ENCODE measurements at regions not wholly inside any gene's neighbourhood (a gene's known extent, or its start where the extent isn't known, plus 50 kb on each side); places are given as distances from the start of the nearest gene placed in this dataset.
A peak's percentile ranks its signal among the peaks of the same experiment; 100 is the strongest.
"Not testable (repeated sequence)": the region's sequence is repeated elsewhere in the genome, so short reads cannot be mapped to it uniquely, and the experiment has no call there.

DNA sequence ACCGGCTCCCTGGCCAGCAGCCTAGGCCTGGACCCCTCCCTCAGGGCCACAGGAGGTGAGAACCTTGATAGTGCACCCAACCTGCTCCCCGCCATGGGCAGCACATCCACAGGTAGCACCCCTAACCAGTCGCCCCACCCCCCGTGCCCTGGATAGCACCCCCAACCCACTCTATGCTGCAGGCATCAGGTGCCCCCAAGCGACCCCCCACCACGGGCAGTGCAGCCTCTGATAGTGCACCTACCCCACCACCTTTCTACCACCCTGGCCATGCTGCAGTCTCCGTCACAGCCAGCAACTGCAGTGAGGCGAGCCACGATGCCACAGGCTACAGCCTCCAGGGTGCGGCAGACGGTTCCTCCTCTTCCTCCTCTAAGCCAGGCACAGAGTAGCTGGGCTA lies 55.6 kb downstream of the SOWAHC start:
- DNase-seq: no peak

DNA sequence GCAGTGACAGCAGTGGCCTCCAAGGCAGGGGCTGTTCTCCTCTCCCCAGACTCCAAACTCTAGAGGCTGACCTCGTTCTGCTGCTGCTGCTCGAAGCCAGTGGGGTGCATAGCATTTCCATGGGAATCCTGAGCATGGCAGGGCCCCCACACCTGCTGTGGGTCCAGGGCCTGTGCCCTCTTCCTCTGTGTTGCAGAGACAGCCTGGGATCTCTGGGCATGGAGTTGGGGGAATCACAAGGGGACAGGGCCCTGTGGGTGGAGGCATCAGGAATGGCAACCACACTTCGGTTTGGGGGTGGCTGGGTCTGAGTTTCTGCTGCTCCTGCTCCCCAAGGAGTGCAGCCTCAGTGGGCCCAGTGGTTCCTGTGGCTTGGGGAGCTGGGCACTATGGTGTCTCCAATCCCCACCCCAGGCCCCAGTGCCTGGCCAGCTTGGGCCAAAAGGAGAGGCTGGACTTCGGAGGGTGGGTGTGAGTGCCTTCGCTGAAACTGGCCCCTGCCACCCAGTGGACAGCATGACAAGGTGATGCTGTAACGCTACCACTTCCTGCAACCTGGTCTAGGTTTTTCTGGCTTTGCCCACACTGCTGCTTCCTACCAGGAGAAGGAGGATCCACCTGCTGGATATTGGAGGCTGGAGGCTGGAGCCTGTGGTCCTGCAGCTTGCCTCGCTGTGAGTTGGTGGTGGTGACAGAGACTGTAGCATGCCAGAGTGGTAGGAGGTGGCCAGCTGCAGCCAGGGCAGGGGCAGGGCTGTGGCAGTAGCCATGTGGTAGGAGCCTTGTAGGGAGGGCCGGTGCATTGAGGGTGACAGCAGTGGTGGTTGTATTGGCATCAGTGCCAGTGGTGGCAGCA lies 56.6 kb downstream of the SOWAHC start:
- DNase-seq: no peak

DNA sequence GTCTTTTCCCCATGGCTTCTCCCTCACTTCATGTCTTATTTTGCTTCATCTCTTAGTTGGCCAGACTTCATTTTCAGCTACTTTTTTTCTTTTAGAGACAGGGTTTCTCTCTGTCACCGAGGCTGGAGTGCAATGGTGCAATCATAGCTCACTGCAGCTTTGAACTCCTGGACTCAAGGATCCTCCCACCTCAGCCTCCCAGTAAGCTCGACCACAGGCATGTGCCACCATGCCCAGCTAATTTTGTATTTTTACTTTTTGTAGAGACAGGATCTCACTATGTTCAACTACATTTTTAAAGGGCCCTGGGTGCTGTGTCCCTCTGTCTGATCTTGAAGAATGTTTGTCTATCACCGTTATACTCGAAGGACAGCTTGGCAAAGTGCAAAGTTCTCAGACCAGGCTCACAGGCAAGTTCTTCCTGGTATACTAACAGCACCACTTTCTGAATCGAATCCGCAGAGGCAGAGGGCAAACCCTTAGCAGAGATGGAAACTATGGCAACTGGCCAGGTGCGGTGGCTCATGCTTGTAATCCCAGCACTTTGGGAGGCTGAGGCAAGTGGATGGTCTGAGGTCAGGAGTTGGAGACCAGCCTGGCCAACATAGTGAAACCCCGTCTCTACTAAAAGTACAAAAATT lies 60.9 kb downstream of the SOWAHC start:
- DNase-seq: no peak

DNA sequence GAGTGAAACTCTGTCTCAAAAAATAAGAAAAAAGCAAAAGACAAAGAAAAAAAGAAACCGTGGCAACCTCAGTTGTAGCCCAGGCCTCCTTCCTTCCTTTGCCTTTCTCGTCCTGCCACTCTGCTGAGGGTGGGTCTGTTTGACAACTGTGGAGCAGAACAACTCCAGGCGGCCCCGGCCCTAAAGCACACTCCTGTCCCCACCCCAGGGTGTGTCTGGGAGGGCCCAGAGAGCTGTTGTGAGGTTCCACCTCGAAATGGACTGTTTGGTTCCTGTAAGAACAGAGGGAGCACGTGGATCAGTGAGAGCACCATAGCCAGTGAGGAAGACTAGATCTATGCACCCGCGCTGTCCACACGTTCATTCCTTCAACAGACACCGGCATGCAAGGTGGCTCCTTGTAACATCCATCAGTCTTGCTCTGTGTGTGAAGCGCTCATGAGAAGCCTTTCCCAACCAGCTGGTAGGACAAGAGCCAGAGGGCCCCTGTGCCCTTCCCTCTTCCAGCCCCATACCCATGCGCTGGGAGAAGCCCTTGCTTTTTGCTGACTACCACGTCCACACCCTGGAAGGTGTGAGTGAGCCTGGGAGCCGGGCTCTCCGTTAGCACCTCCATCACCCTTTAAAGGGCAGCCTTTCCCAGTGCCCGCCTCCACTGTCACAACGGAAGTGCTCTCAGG lies 61.6 kb downstream of the SOWAHC start:
- no peak for DNase-seq

DNA sequence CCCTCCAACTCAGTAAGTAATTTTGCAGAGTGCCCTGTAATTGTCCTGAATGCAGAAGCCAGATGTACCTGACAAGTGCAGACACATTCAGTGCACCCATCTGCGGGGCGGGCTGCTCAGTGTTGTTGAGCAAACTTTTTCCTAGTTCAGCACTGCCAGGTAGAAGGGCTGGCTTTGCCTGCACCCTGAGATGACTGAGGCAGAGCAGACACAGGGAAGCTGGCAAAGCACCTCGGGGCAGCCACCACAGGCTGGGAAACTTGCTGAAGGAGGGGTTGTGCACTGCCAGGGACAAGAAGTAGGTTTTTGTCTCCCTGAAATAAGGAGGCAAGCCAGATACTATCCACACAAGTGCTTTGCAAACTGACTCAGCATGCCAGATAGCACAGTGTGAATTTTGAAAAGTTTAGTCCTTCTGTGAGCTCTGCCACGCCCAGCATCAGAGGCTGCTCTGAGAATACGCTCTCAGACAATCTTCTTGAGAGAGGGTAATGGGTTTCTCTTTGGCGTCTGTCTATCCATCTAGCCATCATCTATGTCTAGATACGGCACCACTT lies 62.3 kb downstream of the SOWAHC start:
- no peak for DNase-seq

DNA sequence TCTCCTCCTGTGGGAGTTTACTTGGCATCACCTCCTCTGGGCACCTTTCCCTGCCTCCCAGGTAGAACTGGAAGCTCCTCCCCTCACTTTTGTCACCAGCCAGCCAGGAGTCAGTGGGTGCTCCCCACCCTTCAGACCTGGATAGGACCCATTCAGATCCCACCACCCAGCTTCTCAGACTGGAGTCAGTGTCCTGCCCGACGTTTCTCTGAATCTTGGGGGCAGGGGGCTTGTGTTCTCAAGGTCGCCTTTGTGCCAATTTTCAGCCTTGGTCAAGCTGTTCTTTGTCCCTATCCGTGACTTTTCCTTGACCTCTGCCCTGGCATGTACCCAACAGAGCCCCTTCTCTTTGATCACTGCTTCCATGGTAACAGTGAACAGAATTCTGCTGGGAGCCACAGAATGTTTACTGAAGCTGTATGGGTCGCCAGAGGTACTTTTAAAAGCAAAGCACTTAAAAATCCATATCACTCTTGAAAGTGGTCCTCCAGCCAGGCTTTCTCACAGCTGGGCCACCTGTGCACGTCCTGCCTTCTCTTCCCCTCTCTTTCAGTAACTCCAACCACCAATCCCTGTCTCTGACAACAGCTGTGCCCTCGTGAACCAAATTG lies 63.1 kb downstream of the SOWAHC start:
- not testable (repeated sequence) for DNase-seq

DNA sequence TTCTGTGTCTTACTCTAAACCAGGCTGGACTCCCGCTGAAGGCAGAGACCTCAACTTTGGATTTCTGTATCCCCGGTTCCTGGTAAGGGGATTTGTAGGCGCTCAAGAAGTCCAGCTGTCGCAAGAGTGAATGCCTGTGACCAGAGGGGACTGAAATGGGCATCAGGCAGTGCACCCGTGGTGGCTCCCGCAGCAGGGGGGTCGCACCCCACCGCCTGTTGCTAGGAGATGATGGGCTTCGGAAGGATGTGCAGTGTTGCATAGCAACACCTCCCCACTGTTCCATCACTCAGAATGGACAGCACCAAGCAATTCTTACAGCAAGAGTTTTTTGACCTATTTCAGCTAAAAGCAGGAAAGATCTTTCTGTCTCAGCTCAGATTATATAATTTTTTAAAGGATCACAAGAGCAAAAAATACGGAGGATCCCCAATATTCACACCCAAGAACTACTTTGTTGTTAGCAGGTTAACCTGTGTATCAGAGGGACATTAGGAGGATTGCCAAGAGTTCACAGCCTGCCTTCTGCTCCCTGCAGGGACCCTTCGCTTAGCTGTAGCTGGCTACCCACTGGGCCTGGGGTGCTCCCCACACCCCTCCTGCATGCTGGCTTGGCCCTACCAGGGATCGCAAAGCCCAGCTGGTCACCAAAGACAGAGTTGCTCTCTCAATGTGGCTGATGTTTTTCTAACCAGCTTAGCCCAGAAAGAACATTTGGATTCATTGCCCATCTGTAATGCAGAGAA lies 63.8 kb downstream of the SOWAHC start:
- DNase-seq: no peak

DNA sequence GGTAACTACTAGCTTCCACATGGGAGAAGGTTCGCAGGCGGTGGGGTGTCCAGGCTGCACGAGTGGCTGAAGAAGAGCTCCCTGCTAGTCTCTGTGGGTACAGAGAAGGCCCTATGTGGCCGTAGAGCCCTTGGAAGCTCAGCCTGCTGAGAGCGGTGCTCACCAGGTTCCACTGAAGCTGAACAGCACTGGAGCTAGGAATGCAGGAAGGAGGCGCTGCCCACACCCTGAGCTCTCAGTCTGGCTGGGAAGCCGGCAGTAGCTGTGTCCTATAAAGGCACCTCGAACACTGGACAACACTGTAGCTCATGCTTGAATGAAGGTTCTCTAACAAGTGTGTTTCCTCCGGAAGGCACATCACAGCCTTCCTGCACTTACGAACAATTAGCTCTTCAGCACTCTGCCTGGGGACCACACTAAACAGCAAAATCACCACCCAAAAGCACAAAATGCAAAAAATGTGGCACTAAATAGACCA lies 64.6 kb downstream of the SOWAHC start:
- DNase-seq: not testable (repeated sequence)

DNA sequence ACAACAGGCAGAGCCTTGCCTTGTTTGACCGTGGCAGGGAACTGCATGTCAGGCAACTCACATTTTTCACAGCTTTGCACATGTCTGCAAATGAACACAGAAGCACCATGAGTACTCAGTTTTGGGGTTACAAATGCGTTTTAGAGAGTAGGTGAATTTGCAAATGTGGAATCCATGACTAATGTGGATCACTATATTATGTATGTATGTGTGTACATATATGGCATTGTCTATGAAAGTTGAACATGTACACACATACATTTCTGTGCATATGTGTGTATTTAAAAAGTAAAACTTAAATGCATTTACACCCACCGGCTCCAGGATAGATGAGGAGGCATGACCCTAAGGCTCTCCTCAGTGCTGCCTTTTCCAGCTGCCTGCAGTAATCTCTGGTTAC lies 65.1 kb downstream of the SOWAHC start:
- no peak for DNase-seq

DNA sequence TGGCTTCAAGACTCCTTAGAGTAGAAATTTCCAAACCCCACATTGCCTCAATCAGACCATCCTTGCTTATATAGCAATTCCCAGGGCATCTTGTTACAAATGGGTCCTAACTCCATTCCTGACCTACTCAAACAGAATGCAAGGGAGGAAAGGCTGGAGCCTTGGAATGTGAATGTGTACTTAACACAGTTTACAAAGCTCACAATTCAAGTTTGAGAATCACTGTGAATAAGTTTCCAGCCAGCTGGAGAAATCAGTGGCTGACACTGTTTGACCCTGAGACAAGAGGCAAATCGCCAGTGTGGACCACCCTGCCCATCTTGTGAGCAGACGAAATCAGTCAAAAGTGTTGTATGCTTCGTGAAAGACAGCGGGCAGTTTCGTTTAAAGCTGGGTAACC lies 65.5 kb downstream of the SOWAHC start:
- DNase-seq: no peak

DNA sequence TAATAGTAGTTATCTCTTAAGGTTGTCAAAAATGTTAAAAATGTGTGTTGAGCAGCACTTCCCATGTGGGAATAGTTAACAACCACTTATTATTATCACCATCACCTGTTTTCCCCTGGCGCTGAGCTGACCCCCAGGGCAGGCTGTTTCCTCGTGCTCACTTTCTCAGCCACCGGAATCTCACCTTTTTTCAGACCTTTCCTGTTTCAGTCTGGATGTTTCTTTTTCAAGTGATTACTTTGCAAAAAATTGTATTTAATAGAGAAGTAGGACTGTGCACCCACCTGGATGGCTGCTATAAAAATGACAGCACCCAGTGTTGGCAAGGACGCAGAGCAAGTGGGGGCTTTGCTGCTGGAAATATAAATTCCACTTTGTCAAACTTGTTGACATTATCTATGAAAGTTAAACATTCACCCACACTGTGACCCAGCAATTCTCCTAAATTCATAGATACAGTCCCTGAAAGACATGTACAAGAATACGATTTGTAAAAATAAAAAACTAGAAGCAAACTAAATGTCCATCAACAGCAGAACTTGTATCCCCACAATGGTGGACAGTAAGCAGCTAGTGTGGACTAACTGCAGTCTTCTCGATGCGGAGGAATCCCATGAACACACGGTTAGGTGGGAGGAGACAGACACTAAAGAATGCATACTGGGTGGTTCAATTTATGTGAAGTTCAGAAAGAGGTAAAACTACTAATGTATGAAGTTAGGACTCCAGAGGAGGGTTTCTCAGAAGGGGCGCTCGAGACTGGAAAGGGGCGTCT lies 66.5 kb downstream of the SOWAHC start:
- no peak for DNase-seq

DNA sequence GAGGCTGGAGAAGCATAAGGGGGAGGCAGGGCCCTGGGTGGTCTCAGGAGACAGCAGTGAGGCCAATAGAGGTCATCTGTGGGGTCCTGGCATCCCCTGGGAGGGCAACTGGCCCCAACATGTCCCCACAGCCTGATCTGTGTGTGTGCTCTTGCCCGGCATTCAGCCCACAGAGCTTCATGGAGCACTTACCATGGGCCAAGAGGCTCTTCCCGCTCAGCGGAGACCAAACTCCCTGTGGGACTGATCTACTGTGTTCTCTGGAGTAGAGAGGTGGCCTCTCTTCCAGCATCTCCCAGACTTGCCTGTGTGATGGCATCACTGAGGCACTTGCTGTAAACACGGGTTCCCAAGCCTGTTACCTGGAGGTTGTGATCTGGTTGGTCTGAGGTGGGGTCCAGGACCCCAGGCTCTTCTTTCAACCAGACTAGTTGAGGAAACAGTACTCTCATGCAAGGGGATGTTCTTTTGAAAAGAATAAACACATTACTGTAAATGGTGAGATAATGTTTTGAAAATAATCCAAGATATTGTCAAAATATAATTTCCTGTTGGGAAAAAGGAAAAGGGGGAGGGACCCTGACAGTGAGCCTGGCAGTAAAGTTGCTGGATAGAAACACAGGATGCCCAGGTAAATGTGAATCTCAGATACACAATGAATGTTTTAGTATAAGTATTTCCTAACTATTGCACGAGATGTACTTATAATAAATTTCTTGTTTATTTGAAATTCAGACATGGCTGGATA lies 67.6 kb downstream of the SOWAHC start:
- DNase-seq: no peak

DNA sequence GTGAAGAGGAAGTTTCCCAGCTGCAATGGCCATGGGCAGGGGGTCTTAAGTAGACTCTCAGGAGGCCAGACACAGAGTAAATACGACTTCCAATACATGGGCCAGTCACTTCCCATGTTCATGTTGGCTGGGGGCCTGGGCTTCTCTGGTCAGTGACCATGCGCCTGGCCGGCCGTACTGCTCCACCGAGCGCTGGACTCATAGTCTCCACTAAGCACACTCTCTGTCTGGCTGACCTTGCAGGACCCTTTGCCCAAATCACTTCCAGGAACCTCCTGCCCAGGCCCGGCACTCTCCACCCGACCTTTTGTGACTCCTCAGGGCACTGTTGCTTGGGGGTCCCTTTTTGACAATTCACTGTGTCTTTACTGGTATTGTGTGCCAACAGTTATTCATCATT lies 69.3 kb downstream of the SOWAHC start:
- no peak for DNase-seq

DNA sequence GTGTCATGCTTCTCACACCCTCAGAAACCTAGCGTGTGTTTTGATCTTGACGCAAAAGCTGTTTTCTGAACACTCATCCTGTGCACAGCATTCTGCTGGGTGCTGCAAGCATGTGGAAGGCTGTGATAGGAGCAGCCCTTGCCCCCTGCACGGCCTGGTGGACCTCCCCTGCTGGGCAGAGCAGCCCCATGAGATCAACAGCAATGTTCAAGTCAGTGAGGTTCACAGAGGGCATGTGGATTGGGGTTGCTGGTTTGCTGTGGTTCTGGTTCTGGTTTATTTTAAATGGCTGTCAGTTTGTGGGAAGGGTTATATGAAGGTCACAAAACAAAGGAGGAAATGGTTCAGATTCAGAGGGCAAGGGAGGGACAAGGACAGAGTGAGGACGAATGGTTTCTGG lies 71.3 kb downstream of the SOWAHC start:
- DNase-seq: no peak

DNA sequence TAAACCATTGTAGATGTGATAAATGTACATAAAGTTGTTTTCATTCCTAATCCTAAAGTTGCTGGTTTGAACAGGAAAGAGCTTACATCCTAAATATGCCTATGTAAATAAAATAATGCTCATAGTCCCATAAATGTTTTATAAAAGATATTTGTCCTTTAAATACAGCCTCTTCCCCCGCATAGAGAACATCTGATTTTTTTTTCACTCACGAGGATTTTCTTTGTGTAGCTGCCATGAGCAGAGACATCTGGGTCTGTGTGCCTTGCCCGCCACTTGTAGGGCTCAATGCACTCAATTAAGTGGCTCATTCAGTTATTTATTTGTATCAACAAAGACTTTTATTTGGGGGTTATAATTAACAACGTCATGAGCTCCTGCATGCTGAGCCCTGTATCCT lies 72.8 kb downstream of the SOWAHC start:
- no peak for DNase-seq

DNA sequence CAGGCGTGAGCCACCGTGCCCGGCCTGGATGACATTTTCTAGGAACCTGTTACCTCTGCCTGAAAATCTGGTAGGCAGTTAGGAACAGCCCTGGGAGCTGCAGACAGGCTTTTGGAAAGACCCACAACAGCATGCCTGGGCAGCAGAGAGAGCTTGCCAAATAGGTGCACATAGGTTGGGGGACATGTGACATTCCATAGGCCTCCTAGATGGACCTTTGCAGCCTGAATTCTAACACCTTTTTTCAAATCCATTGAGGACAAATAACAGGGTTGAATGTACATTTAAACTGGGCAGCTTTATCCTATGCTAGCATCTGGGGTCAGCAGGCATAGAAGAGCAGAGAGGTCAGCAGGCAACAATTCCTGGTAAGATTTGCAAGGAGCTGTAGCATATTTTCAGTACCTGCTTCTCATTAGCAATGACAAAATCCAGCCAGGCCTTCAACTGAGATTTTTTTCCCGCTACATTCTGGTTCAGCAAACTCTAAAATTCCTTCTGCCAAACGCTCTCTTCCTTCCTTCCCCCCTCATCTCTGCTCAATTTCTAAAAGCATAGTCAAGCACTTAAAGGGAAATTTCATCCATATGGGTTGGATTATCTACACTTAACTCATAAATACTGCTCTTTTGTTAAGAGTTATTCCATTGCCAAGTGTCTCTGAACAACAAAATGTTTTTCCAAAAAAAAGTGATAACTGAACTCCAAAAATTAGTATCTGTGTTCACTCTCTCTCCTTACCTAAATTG lies 75.2 kb downstream of the SOWAHC start:
- DNase-seq: no peak

DNA sequence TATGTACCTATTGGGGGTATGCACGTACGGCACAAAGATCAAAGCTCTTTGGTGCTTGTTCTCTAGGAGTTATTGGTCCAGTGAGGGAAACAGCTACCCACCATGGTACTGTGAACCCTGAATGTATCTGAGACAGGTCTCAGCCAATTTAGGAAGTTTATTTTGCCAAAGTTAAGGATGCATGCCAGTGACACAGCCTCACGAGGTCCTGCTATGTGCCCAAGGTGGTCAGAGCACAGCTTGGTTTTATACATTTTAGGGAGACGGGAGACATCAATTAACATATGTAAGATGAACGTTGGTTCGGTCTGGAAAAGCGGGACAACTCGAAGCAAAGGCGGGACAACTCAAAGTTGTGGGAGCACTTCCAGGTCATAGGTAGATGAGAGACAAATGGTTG lies 75.8 kb downstream of the SOWAHC start:
- no peak for DNase-seq

DNA sequence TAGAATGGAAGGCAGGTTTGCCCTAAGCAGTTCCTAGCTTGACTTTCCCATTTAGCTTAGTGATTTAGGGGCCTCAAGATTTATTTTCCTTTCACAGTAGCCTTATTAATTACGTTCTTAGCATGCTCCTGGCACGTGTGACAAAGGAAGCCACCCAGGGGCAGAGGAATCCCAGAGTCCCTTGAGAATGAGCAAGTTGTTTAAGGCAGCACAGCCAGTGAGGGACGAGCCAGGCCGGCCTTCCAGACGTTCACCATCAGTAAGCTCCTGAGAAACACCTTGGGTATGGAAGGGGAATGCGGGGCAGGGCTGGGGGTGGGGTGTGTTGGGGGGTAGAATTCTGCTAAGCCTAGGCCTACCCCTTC lies 76.3 kb downstream of the SOWAHC start:
- DNase-seq: no peak

DNA sequence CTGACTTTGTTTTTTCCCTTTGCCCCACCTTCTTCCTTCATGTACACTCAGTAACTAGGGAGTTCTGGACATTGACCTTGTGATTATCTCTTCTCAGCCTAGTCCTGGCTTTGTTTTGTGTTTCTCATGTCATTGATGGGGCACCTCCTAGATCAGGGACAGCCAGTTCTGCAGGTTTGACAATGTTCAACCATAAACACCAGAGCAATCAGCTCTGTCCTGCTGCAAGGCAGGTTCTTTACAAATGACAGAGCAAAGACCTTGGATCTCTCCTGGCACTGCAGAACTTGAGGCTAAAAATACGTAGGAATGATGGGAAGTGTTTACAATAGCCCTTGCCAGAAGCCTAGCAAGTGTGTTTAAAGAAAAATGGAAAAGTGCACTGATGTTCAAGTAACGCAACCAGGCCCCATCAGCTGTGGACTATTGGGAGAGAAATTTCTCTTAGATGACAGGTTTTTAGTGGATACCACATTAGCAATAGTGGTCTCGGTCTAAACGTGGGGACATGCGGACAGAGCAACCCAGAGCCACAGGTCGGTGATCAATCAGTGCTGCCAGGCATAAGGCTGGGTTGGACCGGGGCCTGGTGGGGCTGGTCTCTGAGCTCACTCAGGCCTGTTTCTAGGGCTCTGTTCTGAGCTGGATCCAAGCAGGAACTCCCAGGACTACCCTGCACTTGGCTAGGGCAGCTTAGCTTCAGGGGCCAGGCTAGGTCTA lies 76.8 kb downstream of the SOWAHC start:
- peak; percentile 28 for DNase-seq

Measured in right kidney (tissue), 1 donor.